ENCODE measurements at regions not wholly inside any gene's neighbourhood (a gene's known extent, or its start where the extent isn't known, plus 50 kb on each side); places are given as distances from the start of the nearest gene placed in this dataset.

- no peaks in the 10 kb centered on the region for H3K27me3 Mint-ChIP-seq
- no peaks in the 10 kb centered on the region for H3K4me1 Mint-ChIP-seq (ENCODE audit: low read depth)
- no peaks in the 10 kb centered on the region for H3K36me3 Mint-ChIP-seq (ENCODE audit: low read depth)
- no peak overlapping the region for H3K27ac Mint-ChIP-seq
- no peak overlapping the region for H3K4me3 Mint-ChIP-seq
- peaks cover 57% of the 10 kb centered on the region for H3K9me3 Mint-ChIP-seq
- intact Hi-C loops (cut with micrococcal nuclease): no loop called here
Measured at GRCh38 chr14:84217066-84217465, 1312.9 kb upstream of the FLRT2 start.

GRCh38 chr14:84225268-84225667 lies 1304.7 kb upstream of the FLRT2 start:
- Mint-ChIP-seq H3K4me3 (no peak overlapping the region), H3K27me3 (no peaks in the 10 kb centered on the region), H3K27ac (no peak overlapping the region), H3K36me3 (ENCODE audit: low read depth) (no peaks in the 10 kb centered on the region), H3K9me3 (peaks cover 16% of the 10 kb centered on the region), H3K4me1 (ENCODE audit: low read depth) (no peaks in the 10 kb centered on the region)
- intact Hi-C loops (cut with micrococcal nuclease): no loop called here

- H3K36me3 Mint-ChIP-seq (ENCODE audit: low read depth): no peaks in the 10 kb centered on the region
- no peak overlapping the region for H3K27ac Mint-ChIP-seq
- intact Hi-C loops (cut with micrococcal nuclease): no loop called here
- no peaks in the 10 kb centered on the region for H3K27me3 Mint-ChIP-seq
- no peak overlapping the region for H3K4me3 Mint-ChIP-seq
- peaks cover 9% of the 10 kb centered on the region for H3K9me3 Mint-ChIP-seq
- no peaks in the 10 kb centered on the region for H3K4me1 Mint-ChIP-seq (ENCODE audit: low read depth)
Measured at GRCh38 chr14:84228702-84229101, 1301.2 kb upstream of the FLRT2 start.

GRCh38 chr14:84234281-84234680 lies 1295.7 kb upstream of the FLRT2 start:
- no peaks in the 10 kb centered on the region for H3K36me3 Mint-ChIP-seq (ENCODE audit: low read depth)
- intact Hi-C loops (cut with micrococcal nuclease): no loop called here
- H3K4me3 Mint-ChIP-seq: no peak overlapping the region
- H3K9me3 Mint-ChIP-seq: peaks cover 17% of the 10 kb centered on the region
- H3K27ac Mint-ChIP-seq: no peak overlapping the region
- H3K4me1 Mint-ChIP-seq (ENCODE audit: low read depth): no peaks in the 10 kb centered on the region
- H3K27me3 Mint-ChIP-seq: no peaks in the 10 kb centered on the region

GRCh38 chr14:84236290-84236689 lies 1293.7 kb upstream of the FLRT2 start:
- intact Hi-C loops (cut with micrococcal nuclease): no loop called here
- Mint-ChIP-seq H3K4me1 (ENCODE audit: low read depth) (no peaks in the 10 kb centered on the region), H3K36me3 (ENCODE audit: low read depth) (no peaks in the 10 kb centered on the region), H3K27me3 (no peaks in the 10 kb centered on the region), H3K27ac (no peak overlapping the region), H3K9me3 (peaks cover 26% of the 10 kb centered on the region), H3K4me3 (no peak overlapping the region)

- Mint-ChIP-seq H3K36me3 (ENCODE audit: low read depth) (no peaks in the 10 kb centered on the region), H3K9me3 (peaks cover 35% of the 10 kb centered on the region), H3K27ac (no peak overlapping the region), H3K4me3 (no peak overlapping the region), H3K4me1 (ENCODE audit: low read depth) (no peaks in the 10 kb centered on the region), H3K27me3 (no peaks in the 10 kb centered on the region)
- intact Hi-C loops (cut with micrococcal nuclease): no loop called here
Measured at GRCh38 chr14:84237881-84238280, 1292.1 kb upstream of the FLRT2 start.

- no peaks in the 10 kb centered on the region for H3K4me1 Mint-ChIP-seq (ENCODE audit: low read depth)
- H3K9me3 Mint-ChIP-seq: peaks cover 17% of the 10 kb centered on the region
Measured at GRCh38 chr14:84247693-84248092, 1282.3 kb upstream of the FLRT2 start.

GRCh38 chr14:84250893-84251292 lies 1279.1 kb upstream of the FLRT2 start:
- H3K27me3 Mint-ChIP-seq: no peaks in the 10 kb centered on the region
- H3K9me3 Mint-ChIP-seq: peaks cover 16% of the 10 kb centered on the region
- no peak overlapping the region for H3K27ac Mint-ChIP-seq
- no peak overlapping the region for H3K4me3 Mint-ChIP-seq
- no peaks in the 10 kb centered on the region for H3K4me1 Mint-ChIP-seq (ENCODE audit: low read depth)
- intact Hi-C loops (cut with micrococcal nuclease): no loop called here
- no peaks in the 10 kb centered on the region for H3K36me3 Mint-ChIP-seq (ENCODE audit: low read depth)

More at GRCh38 chr14:84247693-84248092, 1282.3 kb upstream of the FLRT2 start:
- Mint-ChIP-seq H3K36me3 (ENCODE audit: low read depth) (no peaks in the 10 kb centered on the region), H3K27me3 (no peaks in the 10 kb centered on the region), H3K27ac (no peak overlapping the region), H3K4me3 (no peak overlapping the region)
- intact Hi-C loops (cut with micrococcal nuclease): no loop called here

GRCh38 chr14:84251411-84252115 lies 1278.4 kb upstream of the FLRT2 start:
- Mint-ChIP-seq H3K36me3 (ENCODE audit: low read depth) (no peaks in the 10 kb centered on the region), H3K4me3 (no peak overlapping the region), H3K9me3 (peaks cover 16% of the 10 kb centered on the region), H3K4me1 (ENCODE audit: low read depth) (no peaks in the 10 kb centered on the region), H3K27ac (no peak overlapping the region), H3K27me3 (no peaks in the 10 kb centered on the region)
- intact Hi-C loops (cut with micrococcal nuclease): no loop called here

GRCh38 chr14:84252706-84253105 lies 1277.2 kb upstream of the FLRT2 start:
- peaks cover 16% of the 10 kb centered on the region for H3K9me3 Mint-ChIP-seq
- H3K27ac Mint-ChIP-seq: no peak overlapping the region
- intact Hi-C loops (cut with micrococcal nuclease): no loop called here
- no peaks in the 10 kb centered on the region for H3K4me1 Mint-ChIP-seq (ENCODE audit: low read depth)
- H3K36me3 Mint-ChIP-seq (ENCODE audit: low read depth): no peaks in the 10 kb centered on the region
- H3K27me3 Mint-ChIP-seq: no peaks in the 10 kb centered on the region
- no peak overlapping the region for H3K4me3 Mint-ChIP-seq

GRCh38 chr14:84253326-84253725 lies 1276.6 kb upstream of the FLRT2 start:
- no peak overlapping the region for H3K27ac Mint-ChIP-seq
- H3K4me1 Mint-ChIP-seq (ENCODE audit: low read depth): no peaks in the 10 kb centered on the region
- H3K27me3 Mint-ChIP-seq: no peaks in the 10 kb centered on the region
- H3K36me3 Mint-ChIP-seq (ENCODE audit: low read depth): no peaks in the 10 kb centered on the region
- H3K9me3 Mint-ChIP-seq: peaks cover 16% of the 10 kb centered on the region
- intact Hi-C loops (cut with micrococcal nuclease): no loop called here
- H3K4me3 Mint-ChIP-seq: no peak overlapping the region

- Mint-ChIP-seq H3K9me3 (peaks cover 24% of the 10 kb centered on the region), H3K4me1 (ENCODE audit: low read depth) (no peaks in the 10 kb centered on the region), H3K27me3 (no peaks in the 10 kb centered on the region), H3K36me3 (ENCODE audit: low read depth) (no peaks in the 10 kb centered on the region), H3K4me3 (no peak overlapping the region), H3K27ac (no peak overlapping the region)
- intact Hi-C loops (cut with micrococcal nuclease): no loop called here
Measured at GRCh38 chr14:84254290-84254689, 1275.7 kb upstream of the FLRT2 start.

- no peak overlapping the region for H3K27ac Mint-ChIP-seq
- no peaks in the 10 kb centered on the region for H3K4me1 Mint-ChIP-seq (ENCODE audit: low read depth)
Measured at GRCh38 chr14:84262932-84263331, 1267.0 kb upstream of the FLRT2 start.

GRCh38 chr14:84272290-84272721 lies 1257.6 kb upstream of the FLRT2 start:
- no peaks in the 10 kb centered on the region for H3K27me3 Mint-ChIP-seq
- peaks cover 32% of the 10 kb centered on the region for H3K9me3 Mint-ChIP-seq
- H3K4me3 Mint-ChIP-seq: no peak overlapping the region
- H3K27ac Mint-ChIP-seq: no peak overlapping the region
- H3K36me3 Mint-ChIP-seq (ENCODE audit: low read depth): no peaks in the 10 kb centered on the region
- no peaks in the 10 kb centered on the region for H3K4me1 Mint-ChIP-seq (ENCODE audit: low read depth)
- intact Hi-C loops (cut with micrococcal nuclease): no loop called here

More at GRCh38 chr14:84262932-84263331, 1267.0 kb upstream of the FLRT2 start:
- no peak overlapping the region for H3K4me3 Mint-ChIP-seq
- H3K9me3 Mint-ChIP-seq: peaks cover 16% of the 10 kb centered on the region
- no peaks in the 10 kb centered on the region for H3K27me3 Mint-ChIP-seq
- H3K36me3 Mint-ChIP-seq (ENCODE audit: low read depth): no peaks in the 10 kb centered on the region
- intact Hi-C loops (cut with micrococcal nuclease): no loop called here

- Mint-ChIP-seq H3K4me3 (no peak overlapping the region), H3K9me3 (peaks cover 29% of the 10 kb centered on the region), H3K27ac (no peak overlapping the region), H3K36me3 (ENCODE audit: low read depth) (no peaks in the 10 kb centered on the region), H3K27me3 (no peaks in the 10 kb centered on the region), H3K4me1 (ENCODE audit: low read depth) (no peaks in the 10 kb centered on the region)
- intact Hi-C loops (cut with micrococcal nuclease): no loop called here
Measured at GRCh38 chr14:84273181-84273580, 1256.8 kb upstream of the FLRT2 start.
